ENCODE measurements at regions not wholly inside any gene's neighbourhood (a gene's known extent, or its start where the extent isn't known, plus 50 kb on each side); places are given as distances from the start of the nearest gene placed in this dataset.
A peak's percentile ranks its signal among the peaks of the same experiment; 100 is the strongest.
"Not testable (repeated sequence)": the region's sequence is repeated elsewhere in the genome, so short reads cannot be mapped to it uniquely, and the experiment has no call there.

- Mint-ChIP-seq H3K4me1 (no peaks in the 10 kb centered on the region), H3K4me3 (no peak overlapping the region), H3K27me3 (ENCODE audit: low read depth) (peaks cover 8% of the 10 kb centered on the region), H3K27ac (ENCODE audit: unreplicated experiment) (no peak overlapping the region), H3K9me3 (no peaks in the 10 kb centered on the region), H3K36me3 (ENCODE audit: low read depth) (no peaks in the 10 kb centered on the region)
- DNase-seq (ENCODE audit: low read depth, low spot score): no peak
- no peak for TF ChIP-seq CTCF (conservative IDR thresholded peaks at IDR 0.05)
These were observed 198.6 kb upstream of the EEF2KMT start for GRCh38 chr16:5296176-5296575.

- not testable (repeated sequence) for H3K9me3 Mint-ChIP-seq; H3K4me1 Mint-ChIP-seq; H3K4me3 Mint-ChIP-seq; DNase-seq (ENCODE audit: low read depth, low spot score); H3K36me3 Mint-ChIP-seq (ENCODE audit: low read depth); H3K27ac Mint-ChIP-seq (ENCODE audit: unreplicated experiment); H3K27me3 Mint-ChIP-seq (ENCODE audit: low read depth)
These were observed 197.7 kb upstream of the EEF2KMT start for GRCh38 chr16:5295304-5295703.

- H3K4me1 Mint-ChIP-seq: not testable (repeated sequence)
These were observed 184.6 kb upstream of the EEF2KMT start for GRCh38 chr16:5282152-5282551.

GRCh38 chr16:5257462-5257861, 159.9 kb upstream of the EEF2KMT start:
- no peak for DNase-seq (ENCODE audit: low read depth, low spot score)

More at GRCh38 chr16:5282152-5282551, 184.6 kb upstream of the EEF2KMT start:
- Mint-ChIP-seq H3K9me3 (peaks cover 33% of the 10 kb centered on the region), H3K27me3 (ENCODE audit: low read depth) (peaks cover 13% of the 10 kb centered on the region)
- H3K27ac Mint-ChIP-seq (ENCODE audit: unreplicated experiment); H3K4me3 Mint-ChIP-seq; H3K36me3 Mint-ChIP-seq (ENCODE audit: low read depth); DNase-seq (ENCODE audit: low read depth, low spot score): not testable (repeated sequence)

GRCh38 chr16:5252791-5253190, 155.2 kb upstream of the EEF2KMT start:
- no peak overlapping the region for H3K4me3 Mint-ChIP-seq
- H3K36me3 Mint-ChIP-seq (ENCODE audit: low read depth): no peaks in the 10 kb centered on the region
- no peak for TF ChIP-seq CTCF (conservative IDR thresholded peaks at IDR 0.05)
- no peaks in the 10 kb centered on the region for H3K9me3 Mint-ChIP-seq
- H3K27me3 Mint-ChIP-seq (ENCODE audit: low read depth): peaks cover 46% of the 10 kb centered on the region
- H3K4me1 Mint-ChIP-seq: peaks cover 9% of the 10 kb centered on the region
- peak overlapping the region; percentile 86 for H3K27ac Mint-ChIP-seq (ENCODE audit: unreplicated experiment)
- DNase-seq (ENCODE audit: low read depth, low spot score): no peak

More at GRCh38 chr16:5257462-5257861, 159.9 kb upstream of the EEF2KMT start:
- peaks cover 35% of the 10 kb centered on the region for H3K27me3 Mint-ChIP-seq (ENCODE audit: low read depth)
- peaks cover 9% of the 10 kb centered on the region for H3K4me1 Mint-ChIP-seq
- H3K4me3 Mint-ChIP-seq: no peak overlapping the region
- no peaks in the 10 kb centered on the region for H3K36me3 Mint-ChIP-seq (ENCODE audit: low read depth)
- no peaks in the 10 kb centered on the region for H3K9me3 Mint-ChIP-seq
- TF ChIP-seq CTCF (conservative IDR thresholded peaks at IDR 0.05): no peak
- no peak overlapping the region for H3K27ac Mint-ChIP-seq (ENCODE audit: unreplicated experiment)

GRCh38 chr16:5247403-5247802, 149.8 kb upstream of the EEF2KMT start:
- H3K4me1 Mint-ChIP-seq; DNase-seq (ENCODE audit: low read depth, low spot score); H3K36me3 Mint-ChIP-seq (ENCODE audit: low read depth); H3K4me3 Mint-ChIP-seq; H3K27ac Mint-ChIP-seq (ENCODE audit: unreplicated experiment); H3K9me3 Mint-ChIP-seq: not testable (repeated sequence)
- peaks cover 32% of the 10 kb centered on the region for H3K27me3 Mint-ChIP-seq (ENCODE audit: low read depth)

- H3K27me3 Mint-ChIP-seq (ENCODE audit: low read depth): peaks cover 68% of the 10 kb centered on the region
- not testable (repeated sequence) for H3K9me3 Mint-ChIP-seq; H3K27ac Mint-ChIP-seq (ENCODE audit: unreplicated experiment); DNase-seq (ENCODE audit: low read depth, low spot score); H3K4me1 Mint-ChIP-seq; H3K4me3 Mint-ChIP-seq; H3K36me3 Mint-ChIP-seq (ENCODE audit: low read depth)
These were observed 142.7 kb upstream of the EEF2KMT start for GRCh38 chr16:5240278-5240626.
